ENCODE measurements at regions not wholly inside any gene's neighbourhood (a gene's known extent, or its start where the extent isn't known, plus 50 kb on each side); places are given as distances from the start of the nearest gene placed in this dataset.

GRCh38 chr6:120410586-120410985 is 923.7 kb downstream of the TBC1D32 start:
- no peaks in the 10 kb centered on the region for H3K4me1 ChIP-seq (ENCODE audit: insufficient read depth)
- H3K36me3 ChIP-seq (ENCODE audit: insufficient read depth): no peaks in the 10 kb centered on the region
- H3K9me3 Mint-ChIP-seq: no peaks in the 10 kb centered on the region; the same call in 2 of the 3 replicates
- H3K27ac ChIP-seq (ENCODE audit: low read depth): no peak overlapping the region
- no peak for TF ChIP-seq CREB1 (CRISPR knock-in tag; IDR thresholded peaks at IDR 0.05; ENCODE audit: low read depth)
- no peak for TF ChIP-seq ZNF462 (CRISPR knock-in tag; IDR thresholded peaks at IDR 0.05)
- no peak for TF ChIP-seq EZH2 (IDR thresholded peaks at IDR 0.05; ENCODE audit: low read depth, unreplicated experiment)
- TF ChIP-seq NANOG (IDR thresholded peaks at IDR 0.05; ENCODE audit: borderline replicate concordance): no peak
- no peak for TF ChIP-seq JUNB (IDR thresholded peaks at IDR 0.05; ENCODE audit: unreplicated experiment)
- TF ChIP-seq POLR2AphosphoS5 (IDR thresholded peaks at IDR 0.05; ENCODE audit: low read depth): no peak
- TF ChIP-seq EZH2phosphoT487 (IDR thresholded peaks at IDR 0.05; ENCODE audit: unreplicated experiment): no peak
- H3K4me1 Mint-ChIP-seq: peaks cover 3% of the 10 kb centered on the region; the same call in 1 of the 3 replicates
- no peak overlapping the region for H2AFZ ChIP-seq
- H3K4me2 ChIP-seq: no peak overlapping the region
- H3K27ac Mint-ChIP-seq: no peak overlapping the region
- no peak for ATAC-seq
- H3K79me2 ChIP-seq (replicated peaks; ENCODE audit: insufficient read depth): no peaks in the 10 kb centered on the region
- no peaks in the 10 kb centered on the region for H3K9me2 ChIP-seq (ENCODE audit: insufficient read depth)
- DNase-seq (ENCODE audit: low spot score): no peak
- H3K27me3 ChIP-seq (ENCODE audit: insufficient read depth): no peaks in the 10 kb centered on the region
- no peaks in the 10 kb centered on the region for H4K20me1 ChIP-seq (replicated peaks; ENCODE audit: insufficient read depth)
- no peak overlapping the region for H3K4me3 Mint-ChIP-seq
- H3K36me3 Mint-ChIP-seq (ENCODE audit: low read depth): no peaks in the 10 kb centered on the region
- H3K27me3 Mint-ChIP-seq (ENCODE audit: insufficient read depth, low read depth, poor library complexity): peaks cover 1% of the 10 kb centered on the region
- H3F3A ChIP-seq (replicated peaks; ENCODE audit: low read depth): no peaks in the 10 kb centered on the region
- no peak overlapping the region for H3K4me3 ChIP-seq

GRCh38 chr6:120407696-120408095 is 926.6 kb downstream of the TBC1D32 start:
- Histone ChIP-seq H3K4me3 (no peak overlapping the region), H3K27ac (ENCODE audit: low read depth) (no peak overlapping the region), H2AFZ (no peak overlapping the region), H3K27me3 (ENCODE audit: insufficient read depth) (no peaks in the 10 kb centered on the region), H3K4me2 (no peak overlapping the region), H4K20me1 (replicated peaks; ENCODE audit: insufficient read depth) (no peaks in the 10 kb centered on the region), H3K79me2 (replicated peaks; ENCODE audit: insufficient read depth) (no peaks in the 10 kb centered on the region), H3K9me2 (ENCODE audit: insufficient read depth) (no peaks in the 10 kb centered on the region), H3K4me1 (ENCODE audit: insufficient read depth) (no peaks in the 10 kb centered on the region), H3K36me3 (ENCODE audit: insufficient read depth) (no peaks in the 10 kb centered on the region), H3F3A (replicated peaks; ENCODE audit: low read depth) (no peaks in the 10 kb centered on the region)
- no peaks in the 10 kb centered on the region for H3K36me3 Mint-ChIP-seq (ENCODE audit: low read depth)
- no peaks in the 10 kb centered on the region for H3K4me1 Mint-ChIP-seq
- no peak for ATAC-seq
- no peak for DNase-seq (ENCODE audit: low spot score)
- no peaks in the 10 kb centered on the region; the same call in 2 of the 3 replicates for H3K9me3 Mint-ChIP-seq
- no peak overlapping the region for H3K27ac Mint-ChIP-seq
- H3K4me3 Mint-ChIP-seq: no peak overlapping the region
- peaks cover 1% of the 10 kb centered on the region for H3K27me3 Mint-ChIP-seq (ENCODE audit: insufficient read depth, low read depth, poor library complexity)
- TF ChIP-seq POLR2AphosphoS5 (IDR thresholded peaks at IDR 0.05; ENCODE audit: low read depth) (no peak), STAT1 (IDR thresholded peaks at IDR 0.05; ENCODE audit: unreplicated experiment) (no peak), NANOG (IDR thresholded peaks at IDR 0.05; ENCODE audit: borderline replicate concordance) (no peak), ETS1 (IDR thresholded peaks at IDR 0.05) (no peak), EZH2 (IDR thresholded peaks at IDR 0.05; ENCODE audit: low read depth, unreplicated experiment) (no peak), CTCF (conservative IDR thresholded peaks at IDR 0.05; ENCODE audit: low read depth in 2 of 2) (no peak), ZNF114 (CRISPR knock-in tag; IDR thresholded peaks at IDR 0.05) (no peak), JUNB (IDR thresholded peaks at IDR 0.05; ENCODE audit: unreplicated experiment) (no peak), ZNF331 (CRISPR knock-in tag; IDR thresholded peaks at IDR 0.05; ENCODE audit: low read depth) (no peak), EZH2phosphoT487 (IDR thresholded peaks at IDR 0.05; ENCODE audit: unreplicated experiment) (no peak), CREB1 (CRISPR knock-in tag; IDR thresholded peaks at IDR 0.05; ENCODE audit: low read depth) (no peak)
